H9 (cell line): ENCODE measurements at regions not wholly inside any gene's neighbourhood (a gene's known extent, or its start where the extent isn't known, plus 50 kb on each side); places are given as distances from the start of the nearest gene placed in this dataset.

ENCODE experiments used
- DNase-seq: peaks from one replicate; pipeline ENCODE4 v3.0.0-alpha.2; 2017
- H2AFZ ChIP-seq: one replicate; pipeline ENCODE4 v1.6.1; 2013; ENCODE audit warnings: mild to moderate bottlenecking, low read length, control low read depth, moderate library complexity
- H2AK5ac ChIP-seq: 2 replicates; pipeline ENCODE4 v1.6.1; 2013; ENCODE audit warnings: low read length, control low read depth, mixed read lengths; ENCODE audit not compliant: insufficient read length
- H2BK120ac ChIP-seq: one replicate; pipeline ENCODE4 v1.6.1; 2013; ENCODE audit warnings: low read depth, mild to moderate bottlenecking, low read length, control low read depth, inconsistent platforms; ENCODE audit not compliant: poor library complexity, severe bottlenecking
- H2BK12ac ChIP-seq: 2 replicates; pipeline ENCODE4 v1.6.1; 2013; ENCODE audit warnings: low read length, control low read depth, mixed read lengths, low read depth; ENCODE audit not compliant: insufficient read length
- H2BK15ac ChIP-seq: 2 replicates; pipeline ENCODE4 v1.6.1; 2013; ENCODE audit warnings: low read depth, low read length, control low read depth
- H2BK20ac ChIP-seq: one replicate; pipeline ENCODE4 v1.6.1; 2013; ENCODE audit warnings: low read depth, mild to moderate bottlenecking, low read length, control low read depth, inconsistent platforms; ENCODE audit not compliant: poor library complexity, severe bottlenecking
- H2BK5ac ChIP-seq: 2 replicates; pipeline ENCODE4 v1.6.1; 2013; ENCODE audit warnings: low read length, control low read depth, mixed read lengths; ENCODE audit not compliant: insufficient read length
- H3K14ac ChIP-seq: 2 replicates; pipeline ENCODE4 v1.6.1; 2013; ENCODE audit warnings: low read length, control low read depth; ENCODE audit not compliant: insufficient read depth
- H3K18ac ChIP-seq: 2 replicates; pipeline ENCODE4 v1.6.1; 2013; ENCODE audit warnings: low read depth, mild to moderate bottlenecking, mixed read lengths, low read length, control low read depth; ENCODE audit not compliant: insufficient read length
- H3K23ac ChIP-seq: 2 replicates; pipeline ENCODE4 v1.6.1; 2013; ENCODE audit warnings: low read length, control low read depth, mixed read lengths, low read depth; ENCODE audit not compliant: insufficient read length
- H3K23me2 ChIP-seq: 2 replicates; pipeline ENCODE4 v1.6.1; 2013; ENCODE audit warnings: low read depth, mild to moderate bottlenecking, mixed read lengths, low read length, control low read depth; ENCODE audit not compliant: insufficient read length, poor library complexity, severe bottlenecking
- H3K27ac ChIP-seq: 2 replicates; pipeline ENCODE4 v1.5.1; 2013; ENCODE audit warnings: low read length, control low read depth, mixed read lengths, low read depth; ENCODE audit not compliant: insufficient read length
- H3K27me3 ChIP-seq: 2 replicates; pipeline ENCODE4 v1.6.1; 2013; ENCODE audit warnings: low read length, control low read depth, inconsistent platforms; ENCODE audit not compliant: insufficient read depth
- H3K4ac ChIP-seq: 2 replicates; pipeline ENCODE4 v1.6.1; 2013; ENCODE audit warnings: low read depth, mild to moderate bottlenecking, control low read depth, inconsistent platforms, low read length, moderate library complexity
- H3K4me1 ChIP-seq: 2 replicates; pipeline ENCODE4 v1.6.1; 2013; ENCODE audit warnings: low read length, control low read depth, inconsistent platforms; ENCODE audit not compliant: insufficient read depth
- H3K4me2 ChIP-seq: 2 replicates; pipeline ENCODE4 v1.6.1; 2013; ENCODE audit warnings: low read length, control low read depth, mixed read lengths; ENCODE audit not compliant: insufficient read length, insufficient read depth
- H3K56ac ChIP-seq: 2 replicates; pipeline ENCODE4 v1.6.1; 2013; ENCODE audit warnings: low read depth, mild to moderate bottlenecking, mixed read lengths, low read length, control low read depth; ENCODE audit not compliant: insufficient read length
- H3K79me1 ChIP-seq: 2 replicates; pipeline ENCODE4 v1.6.1; 2013; ENCODE audit warnings: low read depth, mild to moderate bottlenecking, moderate library complexity, low read length, control low read depth, inconsistent platforms; ENCODE audit not compliant: insufficient read depth, poor library complexity, severe bottlenecking
- H3K79me2 ChIP-seq: 2 replicates; pipeline ENCODE4 v1.6.1; 2013; ENCODE audit warnings: low read length, control low read depth, inconsistent platforms; ENCODE audit not compliant: insufficient read depth
- H3K9ac ChIP-seq: 2 replicates; pipeline ENCODE4 v1.6.1; 2013; ENCODE audit warnings: low read length, control low read depth, mixed read lengths; ENCODE audit not compliant: insufficient read length; ENCODE audit errors: extremely low read depth
- H3K9me3 ChIP-seq: one replicate; pipeline ENCODE4 v1.6.1; 2013; ENCODE audit warnings: low read depth, low read length, inconsistent platforms; ENCODE audit not compliant: control insufficient read depth
- H3T11ph ChIP-seq: one replicate; pipeline ENCODE4 v1.6.1; 2013; ENCODE audit warnings: mild to moderate bottlenecking, low read length, control low read depth, inconsistent platforms
- H4K20me1 ChIP-seq: one replicate; pipeline ENCODE4 v1.6.1; 2013; ENCODE audit not compliant: control insufficient read depth, insufficient read length, insufficient read depth
- H4K5ac ChIP-seq: 2 replicates; pipeline ENCODE4 v1.6.1; 2013; ENCODE audit warnings: low read depth, mild to moderate bottlenecking, mixed read lengths, low read length, control low read depth; ENCODE audit not compliant: insufficient read length
- H4K8ac ChIP-seq: replicated peaks from 2 replicates; pipeline ENCODE4 v1.6.1; 2013; ENCODE audit warnings: low read length, control low read depth, mixed read lengths, low read depth; ENCODE audit not compliant: insufficient read length
- H4K91ac ChIP-seq: 2 replicates; pipeline ENCODE4 v1.6.1; 2013; ENCODE audit warnings: low read depth, mild to moderate bottlenecking, moderate library complexity, mixed read lengths, low read length, control low read depth; ENCODE audit not compliant: insufficient read length
- H3K27ac Mint-ChIP-seq, 3 experiments: 2 replicates in 2 of 3; 3 replicates in 1 of 3; pipeline ENCODE4 v1.8.0; 2020 to 2021; ENCODE audit warnings: mixed read lengths in 3 of 3, mild to moderate bottlenecking in 1 of 3, moderate library complexity in 1 of 3
- H3K27me3 Mint-ChIP-seq: 2 replicates; pipeline ENCODE4 v1.8.0; 2021; ENCODE audit warnings: low read depth, mild to moderate bottlenecking, moderate library complexity, mixed read lengths
- H3K36me3 Mint-ChIP-seq, 3 experiments: 2 replicates in 2 of 3; 3 replicates in 1 of 3; pipeline ENCODE4 v1.8.0; 2020 to 2021; ENCODE audit warnings: low read depth in 3 of 3, mixed read lengths in 3 of 3; ENCODE audit not compliant: insufficient read depth in 1 of 3
- H3K4me1 Mint-ChIP-seq, 2 experiments: 2 replicates each; pipeline ENCODE4 v1.8.0; 2020; ENCODE audit warnings: mixed read lengths in 2 of 2
- H3K4me3 Mint-ChIP-seq, 2 experiments: 2 replicates in 1 of 2; 3 replicates in 1 of 2; pipeline ENCODE4 v1.8.0; 2020 to 2021; ENCODE audit warnings: mild to moderate bottlenecking in 2 of 2, mixed read lengths in 2 of 2, moderate library complexity in 1 of 2
- H3K9me3 Mint-ChIP-seq, 2 experiments: 2 replicates in 1 of 2; 3 replicates in 1 of 2; pipeline ENCODE4 v1.8.0; 2020; ENCODE audit warnings: mild to moderate bottlenecking in 2 of 2, mixed read lengths in 2 of 2, moderate library complexity in 1 of 2
- CTCF ChIP-seq: fragments of 200-600 bp; sonication (generic); conservative IDR thresholded peaks from 3 replicates; pipeline ENCODE4 v1.8.0; 2021; ENCODE audit warnings: antibody characterized with exemption, mild to moderate bottlenecking
- WGBS: extraction: QIAGEN DNeasy Blood & Tissue Kit; methylation state at CpG from one replicate; pipeline ENCODE4 v1.1.7; 2013; ENCODE audit warnings: missing lambda C conversion rate, low lambda C conversion rate, mixed read lengths; ENCODE audit not compliant: insufficient read length; ENCODE audit errors: extremely low coverage; 5-methylcytosine and 5-hydroxymethylcytosine counted together

DNA sequence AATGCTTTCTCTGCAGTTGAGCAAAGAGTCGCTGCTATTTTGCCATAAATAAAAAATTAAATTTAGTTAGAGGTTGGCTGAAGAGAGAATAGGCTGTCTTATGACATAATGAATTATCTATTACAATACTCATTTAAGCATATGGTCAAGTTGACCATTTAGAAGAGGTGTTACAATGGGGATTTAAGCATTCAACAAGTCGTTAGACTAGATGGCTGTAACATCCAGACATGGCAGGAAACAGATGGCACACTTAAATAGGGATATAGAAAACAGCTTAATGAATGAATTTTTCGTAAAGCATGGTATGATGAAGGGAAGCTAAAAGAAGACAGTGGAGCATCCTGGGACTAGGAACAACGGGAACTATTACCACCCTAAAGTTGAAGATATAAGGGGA, 160.3 kb upstream of the PTPRD start:
- Histone ChIP-seq H2BK12ac (no peak overlapping the region), H3K4ac (no peak overlapping the region), H3K27me3 (no peaks in the 10 kb centered on the region), H3K9me3 (no peaks in the 10 kb centered on the region), H3K56ac (no peak overlapping the region), H3K27ac (no peak overlapping the region), H4K8ac (no peak overlapping the region), H4K5ac (no peak overlapping the region), H2AK5ac (no peak overlapping the region), H4K91ac (no peak overlapping the region), H3K79me2 (no peaks in the 10 kb centered on the region), H3K4me2 (no peak overlapping the region), H3K79me1 (no peaks in the 10 kb centered on the region), H2BK5ac (no peak overlapping the region), H3K23ac (no peak overlapping the region), H4K20me1 (no peaks in the 10 kb centered on the region), H2BK15ac (no peak overlapping the region), H2BK20ac (no peak overlapping the region), H3K14ac (no peak overlapping the region), H3K4me1 (no peaks in the 10 kb centered on the region), H2AFZ (no peak overlapping the region), H3T11ph (no peak overlapping the region), H2BK120ac (no peak overlapping the region), H3K9ac (no peak overlapping the region), H3K23me2 (no peaks in the 10 kb centered on the region), H3K18ac (no peak overlapping the region)
- Mint-ChIP-seq H3K4me1 (no peaks in the 10 kb centered on the region), H3K36me3 (0 out of 7 replicates have a peak, but pooled peaks cover 0 to 1% (median 0%) of the 10 kb centered on the region in 3 experiments), H3K27ac (no peak overlapping the region), H3K4me3 (no peak overlapping the region), H3K9me3 (peaks cover 2 to 3% of the 10 kb centered on the region in 2 experiments; a peak in 3 of 5 replicates), H3K27me3 (no peaks in the 10 kb centered on the region)
- WGBS = no CpG with 5 or more reads among the region's 4 CpGs
- TF ChIP-seq CTCF = no peak
- no peak for DNase-seq
